ENCODE measurements at regions not wholly inside any gene's neighbourhood (a gene's known extent, or its start where the extent isn't known, plus 50 kb on each side); places are given as distances from the start of the nearest gene placed in this dataset.

DNA sequence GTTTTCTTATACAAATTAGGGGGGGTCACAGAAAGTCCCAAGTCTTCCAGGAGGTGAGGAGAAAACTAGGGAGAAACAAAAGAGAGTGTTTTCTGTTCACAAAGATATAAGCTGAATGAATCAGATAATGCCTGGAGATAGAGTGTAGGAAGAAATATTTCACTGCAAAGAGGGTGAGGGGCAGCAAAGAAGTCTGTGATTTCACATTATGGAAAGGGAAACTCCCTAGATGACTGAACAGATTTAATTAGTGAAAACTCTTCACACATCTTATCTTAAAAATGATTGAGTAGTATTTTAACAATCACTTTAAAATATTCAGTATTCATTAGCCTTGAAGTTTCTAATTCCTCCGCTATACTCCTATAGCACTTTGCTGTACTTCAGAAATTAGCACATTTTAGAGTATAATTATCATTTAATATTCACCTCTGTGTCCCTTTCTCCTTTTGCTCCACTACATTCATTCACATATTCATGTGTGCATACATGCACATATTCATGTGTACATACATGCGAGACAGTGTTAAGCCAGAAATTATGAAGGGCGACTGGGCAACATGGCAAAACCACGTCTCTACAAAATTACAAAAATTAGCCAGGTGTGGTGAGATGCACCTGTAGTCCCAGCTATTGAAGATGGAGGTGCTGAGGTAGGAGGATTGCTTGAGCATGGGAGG lies 332.2 kb downstream of the HTR1A start:
- no peak for TF ChIP-seq POLR2A (IDR thresholded peaks at IDR 0.05)
- TF ChIP-seq, protein P1, sequence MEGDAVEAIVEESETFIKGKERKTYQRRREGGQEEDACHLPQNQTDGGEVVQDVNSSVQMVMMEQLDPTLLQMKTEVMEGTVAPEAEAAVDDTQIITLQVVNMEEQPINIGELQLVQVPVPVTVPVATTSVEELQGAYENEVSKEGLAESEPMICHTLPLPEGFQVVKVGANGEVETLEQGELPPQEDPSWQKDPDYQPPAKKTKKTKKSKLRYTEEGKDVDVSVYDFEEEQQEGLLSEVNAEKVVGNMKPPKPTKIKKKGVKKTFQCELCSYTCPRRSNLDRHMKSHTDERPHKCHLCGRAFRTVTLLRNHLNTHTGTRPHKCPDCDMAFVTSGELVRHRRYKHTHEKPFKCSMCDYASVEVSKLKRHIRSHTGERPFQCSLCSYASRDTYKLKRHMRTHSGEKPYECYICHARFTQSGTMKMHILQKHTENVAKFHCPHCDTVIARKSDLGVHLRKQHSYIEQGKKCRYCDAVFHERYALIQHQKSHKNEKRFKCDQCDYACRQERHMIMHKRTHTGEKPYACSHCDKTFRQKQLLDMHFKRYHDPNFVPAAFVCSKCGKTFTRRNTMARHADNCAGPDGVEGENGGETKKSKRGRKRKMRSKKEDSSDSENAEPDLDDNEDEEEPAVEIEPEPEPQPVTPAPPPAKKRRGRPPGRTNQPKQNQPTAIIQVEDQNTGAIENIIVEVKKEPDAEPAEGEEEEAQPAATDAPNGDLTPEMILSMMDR (IDR thresholded peaks at IDR 0.05): no peak
